GM13977 (cell line): ENCODE measurements at regions not wholly inside any gene's neighbourhood (a gene's known extent, or its start where the extent isn't known, plus 50 kb on each side); places are given as distances from the start of the nearest gene placed in this dataset.

Experiments
- DNase-seq: peaks from one replicate; pipeline ENCODE4 v3.0.0; 2012; ENCODE audit warnings: low spot score
- CTCF ChIP-seq: IDR thresholded peaks from 2 replicates; pipeline ENCODE4 v1.5.1; 2012; ENCODE audit warnings: mild to moderate bottlenecking, control low read depth; ENCODE audit not compliant: insufficient read depth; ENCODE audit errors: extremely low read depth, missing control alignments
- in situ Hi-C: fragments of 300-500 bp; cut with MboI; formaldehyde crosslinking; loops from one replicate; pipeline ENCODE4 v1.12.0; 2022; ENCODE audit warnings: low sequenced_read_pairs, low pct_unique_long_range_greater_than_20kb, mixed read lengths, inconsistent platforms; ENCODE audit not compliant: unreplicated experiment

DNA sequence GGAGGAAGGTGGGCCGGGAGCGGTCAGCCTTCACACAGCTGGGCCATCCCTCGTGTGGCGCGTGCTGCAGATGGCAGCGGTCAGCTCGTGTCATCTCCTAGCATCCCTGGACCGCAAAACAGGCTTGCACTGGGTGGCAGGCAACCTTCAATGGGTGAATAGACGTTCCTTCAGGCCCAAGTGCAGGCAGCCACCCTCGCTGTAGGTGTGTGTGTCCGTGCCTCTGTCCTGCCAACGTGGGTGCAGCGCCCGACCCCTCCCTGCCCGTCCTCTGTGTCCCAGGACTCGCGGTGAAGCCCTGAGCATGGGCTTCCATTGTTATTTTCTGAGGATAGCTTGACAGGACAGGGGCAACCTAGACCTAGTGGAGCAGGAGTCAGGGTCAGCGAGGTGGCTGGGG lies 79.8 kb upstream of the STOX2 start:
- in situ Hi-C loops: no loop called here
- no peak for DNase-seq
- no peak for TF ChIP-seq CTCF

DNA sequence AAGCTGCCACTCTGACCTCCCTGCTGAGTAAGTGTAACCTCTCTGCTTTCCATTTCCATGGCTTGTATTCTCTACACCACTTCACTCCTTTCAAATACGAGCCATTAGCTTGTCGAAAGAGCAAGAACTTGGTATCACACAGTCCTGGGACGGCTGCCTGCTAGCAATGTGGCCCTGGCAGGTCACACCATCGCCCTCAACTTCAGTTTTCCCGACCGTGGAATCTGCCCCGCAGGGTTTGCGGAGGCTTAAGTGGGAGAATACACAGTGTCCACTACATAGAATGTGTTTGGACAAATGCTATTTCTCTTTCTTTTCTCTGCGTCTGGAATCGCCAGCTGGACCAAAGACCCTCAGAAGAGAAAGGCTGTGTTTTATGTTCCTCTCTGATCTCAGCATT lies 78.6 kb upstream of the STOX2 start:
- TF ChIP-seq CTCF: no peak
- DNase-seq: no peak
- in situ Hi-C loops: no loop called here

DNA sequence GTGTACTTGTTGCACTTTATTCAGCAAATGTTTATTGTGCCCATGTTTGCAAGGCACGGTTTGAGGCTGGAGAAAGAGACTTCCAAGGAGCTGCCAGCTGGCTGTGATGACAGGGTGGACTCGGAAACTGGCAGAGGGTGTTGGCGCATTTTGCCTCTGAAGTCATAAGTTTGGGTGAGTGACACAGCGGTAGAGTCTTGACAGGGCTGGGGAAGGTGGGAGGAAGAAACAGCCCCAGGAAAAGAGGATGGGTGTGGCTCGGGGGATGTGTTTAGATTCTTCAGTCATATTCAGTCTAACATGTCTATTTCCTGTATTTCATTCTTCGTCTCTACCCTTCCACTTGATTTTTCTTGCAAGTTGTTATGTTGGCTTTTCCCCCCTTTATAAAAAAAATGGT lies 77.0 kb upstream of the STOX2 start:
- no peak for DNase-seq
- TF ChIP-seq CTCF: no peak
- in situ Hi-C loops: no loop called here

DNA sequence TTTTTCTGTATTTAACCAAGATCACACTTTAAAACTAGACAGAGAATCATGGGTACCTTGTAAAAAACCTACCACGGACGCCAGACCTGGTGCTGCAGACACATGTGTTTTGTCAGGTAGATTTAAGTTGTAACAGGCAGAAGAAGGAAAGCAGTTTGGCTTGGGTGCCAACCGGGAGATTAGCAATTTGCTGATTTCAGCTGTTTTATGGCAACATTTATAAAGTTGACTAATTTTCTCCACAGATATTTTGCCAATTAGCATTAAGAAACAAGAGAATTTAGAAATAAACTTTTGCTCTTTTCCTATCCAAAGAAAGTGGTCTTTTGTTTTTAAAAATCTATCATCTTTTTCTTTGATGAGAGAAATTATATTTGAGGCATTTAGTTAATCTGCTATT lies 76.3 kb upstream of the STOX2 start:
- no peak for TF ChIP-seq CTCF
- no peak for DNase-seq
- in situ Hi-C loops: no loop called here

- TF ChIP-seq CTCF: no peak
- DNase-seq: no peak
- in situ Hi-C loops: no loop called here
These were observed 74.6 kb upstream of the STOX2 start for GRCh38 chr4:183830438-183830985.

- DNase-seq: no peak
- TF ChIP-seq CTCF: no peak
- in situ Hi-C loops: no loop called here
These were observed 74.1 kb upstream of the STOX2 start for GRCh38 chr4:183831026-183831446.

DNA sequence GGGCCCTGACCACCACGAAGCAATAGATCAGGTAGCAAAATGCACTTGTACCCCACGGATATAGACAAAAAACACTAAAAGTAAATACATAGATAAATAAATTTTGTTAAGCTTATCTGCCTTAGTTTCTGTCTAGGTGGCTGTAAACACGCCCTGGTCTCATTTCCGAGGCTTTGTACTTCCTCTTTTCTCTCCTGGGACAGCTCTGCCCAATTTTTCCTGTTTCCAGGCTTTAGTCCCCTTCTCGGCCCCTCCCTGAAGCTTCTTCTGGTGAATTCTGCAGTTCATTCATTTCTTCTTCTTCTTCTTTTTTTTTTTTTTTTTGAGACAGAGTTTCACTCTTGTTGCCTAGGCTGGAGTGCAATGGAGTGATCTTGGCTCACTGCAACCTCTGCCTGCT lies 73.4 kb upstream of the STOX2 start:
- DNase-seq: no peak
- TF ChIP-seq CTCF: no peak
- in situ Hi-C loops: no loop called here
